GM12872 (cell line): ENCODE measurements at regions not wholly inside any gene's neighbourhood (a gene's known extent, or its start where the extent isn't known, plus 50 kb on each side); places are given as distances from the start of the nearest gene placed in this dataset.

Source experiments
- CTCF ChIP-seq: IDR thresholded peaks from 3 replicates; pipeline ENCODE4 v1.5.1; 2011; ENCODE audit warnings: low read depth, mild to moderate bottlenecking, low read length, moderate library complexity; ENCODE audit not compliant: insufficient read depth

- TF ChIP-seq CTCF: no peak
Measured at GRCh38 chr5:61905613-61906012, 400.4 kb upstream of the KIF2A start.

- TF ChIP-seq CTCF: no peak
Measured at GRCh38 chr5:61906820-61907219, 399.2 kb upstream of the KIF2A start.

GRCh38 chr5:61907995-61908394 is 398.0 kb upstream of the KIF2A start:
- no peak for TF ChIP-seq CTCF

GRCh38 chr5:61910771-61911170 is 395.2 kb upstream of the KIF2A start:
- TF ChIP-seq CTCF: no peak

GRCh38 chr5:61912559-61912958 is 393.4 kb upstream of the KIF2A start:
- no peak for TF ChIP-seq CTCF

GRCh38 chr5:61915646-61916045 is 390.4 kb upstream of the KIF2A start:
- TF ChIP-seq CTCF: no peak

GRCh38 chr5:61916621-61917620 is 389.1 kb upstream of the KIF2A start:
- TF ChIP-seq CTCF: no peak
